ENCODE measurements at regions not wholly inside any gene's neighbourhood (a gene's known extent, or its start where the extent isn't known, plus 50 kb on each side); places are given as distances from the start of the nearest gene placed in this dataset.

- ATAC-seq (no peak), DNase-seq (no peak)
- H3K4me1 Mint-ChIP-seq: peaks cover 0 to 1% (median 0%) of the 10 kb centered on the region in 4 donors
- peaks cover 6 to 11% (median 10%) of the 10 kb centered on the region in 5 donors for H3K27me3 Mint-ChIP-seq
- POLR2A ChIA-PET: no interaction called here
- H3K9me3 Mint-ChIP-seq: peaks cover 0 to 13% (median 4%) of the 10 kb centered on the region in 9 donors
- H3K36me3 Mint-ChIP-seq: peaks cover 0 to 9% (median 0%) of the 10 kb centered on the region in 3 donors
- H3K27ac Mint-ChIP-seq: no peak overlapping the region
- no peak overlapping the region for H3K4me3 Mint-ChIP-seq
These were observed 97.4 kb upstream of the ELOVL5 start for GRCh38 chr6:53446151-53446550.

- no peaks in the 10 kb centered on the region for H3K36me3 Mint-ChIP-seq
- H3K9me3 Mint-ChIP-seq: no peaks in the 10 kb centered on the region
- POLR2A ChIA-PET: interaction anchor here (0.6 kb wide), 1 partner anchor 75 kb away, joined by 4 read pairs; no protein-coding TSS in a partner anchor
- no peak overlapping the region for H3K4me3 Mint-ChIP-seq
- H3K27ac Mint-ChIP-seq: no peak overlapping the region
- DNase-seq (no peak), ATAC-seq (no peak)
- peaks cover 0 to 6% (median 0%) of the 10 kb centered on the region in 4 donors for H3K4me1 Mint-ChIP-seq
- H3K27me3 Mint-ChIP-seq: peaks cover 6 to 11% (median 10%) of the 10 kb centered on the region in 5 donors
These were observed 93.0 kb upstream of the ELOVL5 start for GRCh38 chr6:53441761-53442160.

- DNase-seq: no peak
- Mint-ChIP-seq H3K36me3 (no peaks in the 10 kb centered on the region), H3K4me3 (no peak overlapping the region), H3K27ac (no peak overlapping the region), H3K27me3 (peaks cover 6 to 11% (median 10%) of the 10 kb centered on the region in 5 donors), H3K9me3 (no peaks in the 10 kb centered on the region), H3K4me1 (peaks cover 0 to 6% (median 0%) of the 10 kb centered on the region in 4 donors)
- POLR2A ChIA-PET: no interaction called here
- no peak for ATAC-seq
These were observed 92.3 kb upstream of the ELOVL5 start for GRCh38 chr6:53441035-53441493.

GRCh38 chr6:53440336-53440945 lies 91.7 kb upstream of the ELOVL5 start:
- DNase-seq (no peak), ATAC-seq (no peak)
- POLR2A ChIA-PET: no interaction called here
- Mint-ChIP-seq H3K9me3 (no peaks in the 10 kb centered on the region), H3K27ac (no peak overlapping the region), H3K4me1 (peaks cover 0 to 6% (median 0%) of the 10 kb centered on the region in 4 donors), H3K27me3 (peaks cover 6 to 11% (median 10%) of the 10 kb centered on the region in 5 donors), H3K36me3 (no peaks in the 10 kb centered on the region), H3K4me3 (no peak overlapping the region)

GRCh38 chr6:53439556-53439955 lies 90.8 kb upstream of the ELOVL5 start:
- DNase-seq (no peak), ATAC-seq (no peak)
- POLR2A ChIA-PET: no interaction called here
- Mint-ChIP-seq H3K27ac (no peak overlapping the region), H3K27me3 (peaks cover 6 to 11% (median 10%) of the 10 kb centered on the region in 5 donors), H3K4me3 (no peak overlapping the region), H3K4me1 (peaks cover 0 to 6% (median 0%) of the 10 kb centered on the region in 4 donors), H3K36me3 (no peaks in the 10 kb centered on the region), H3K9me3 (no peaks in the 10 kb centered on the region)

GRCh38 chr6:53437557-53438202 lies 88.9 kb upstream of the ELOVL5 start:
- Mint-ChIP-seq H3K4me1 (peaks cover 0 to 6% (median 0%) of the 10 kb centered on the region in 4 donors), H3K27me3 (peaks cover 0 to 6% (median 4%) of the 10 kb centered on the region in 5 donors), H3K27ac (peak overlapping the region in 1 of 10 donors; percentile 16), H3K9me3 (no peaks in the 10 kb centered on the region), H3K4me3 (no peak overlapping the region), H3K36me3 (no peaks in the 10 kb centered on the region)
- POLR2A ChIA-PET: no interaction called here
- ATAC-seq (peak; percentile 52), DNase-seq (peak in 5 of 10 donors; percentile 7 to 35 (median 31))

- H3K36me3 Mint-ChIP-seq: no peaks in the 10 kb centered on the region
- no peak for ATAC-seq
These were observed 88.0 kb upstream of the ELOVL5 start for GRCh38 chr6:53436526-53437303.

GRCh38 chr6:53433951-53434285 lies 85.2 kb upstream of the ELOVL5 start:
- Mint-ChIP-seq H3K36me3 (no peaks in the 10 kb centered on the region), H3K27ac (no peak overlapping the region), H3K9me3 (no peaks in the 10 kb centered on the region), H3K27me3 (no peaks in the 10 kb centered on the region), H3K4me3 (no peak overlapping the region), H3K4me1 (peaks cover 4 to 12% (median 9%) of the 10 kb centered on the region in 4 donors)
- ATAC-seq (no peak), DNase-seq (no peak)
- POLR2A ChIA-PET: interaction anchor here (0.7 kb wide), 2 partner anchors 23 to 399 kb away, joined by 3 read pairs; no protein-coding TSS in a partner anchor

More at GRCh38 chr6:53436526-53437303, 88.0 kb upstream of the ELOVL5 start:
- no peak for DNase-seq
- Mint-ChIP-seq H3K4me3 (no peak overlapping the region), H3K9me3 (no peaks in the 10 kb centered on the region), H3K27ac (peak overlapping the region in 1 of 10 donors; percentile 7), H3K4me1 (peaks cover 0 to 9% (median 2%) of the 10 kb centered on the region in 4 donors), H3K27me3 (peaks cover 0 to under 1% (median 0%) of the 10 kb centered on the region in 5 donors)
- POLR2A ChIA-PET: no interaction called here

- POLR2A ChIA-PET: interaction anchor here (0.7 kb wide), 1 partner anchor 399 kb away, joined by 3 read pairs; no protein-coding TSS in a partner anchor
- no peaks in the 10 kb centered on the region for H3K9me3 Mint-ChIP-seq
- ATAC-seq: no peak
These were observed 84.7 kb upstream of the ELOVL5 start for GRCh38 chr6:53433261-53433950.

GRCh38 chr6:53432318-53433161 lies 83.8 kb upstream of the ELOVL5 start:
- Mint-ChIP-seq H3K4me1 (peaks cover 4 to 14% (median 10%) of the 10 kb centered on the region in 4 donors), H3K36me3 (no peaks in the 10 kb centered on the region), H3K4me3 (no peak overlapping the region), H3K9me3 (no peaks in the 10 kb centered on the region), H3K27me3 (no peaks in the 10 kb centered on the region), H3K27ac (no peak overlapping the region)
- POLR2A ChIA-PET: no interaction called here
- DNase-seq (no peak), ATAC-seq (no peak)

More at GRCh38 chr6:53433261-53433950, 84.7 kb upstream of the ELOVL5 start:
- H3K27me3 Mint-ChIP-seq: no peaks in the 10 kb centered on the region
- H3K4me1 Mint-ChIP-seq: peaks cover 4 to 14% (median 10%) of the 10 kb centered on the region in 4 donors
- no peaks in the 10 kb centered on the region for H3K36me3 Mint-ChIP-seq
- H3K27ac Mint-ChIP-seq: no peak overlapping the region
- no peak overlapping the region for H3K4me3 Mint-ChIP-seq
- DNase-seq: no peak

GRCh38 chr6:53431704-53432103 lies 83.0 kb upstream of the ELOVL5 start:
- H3K4me1 Mint-ChIP-seq: peaks cover 4 to 13% (median 10%) of the 10 kb centered on the region in 4 donors
- no peaks in the 10 kb centered on the region for H3K27me3 Mint-ChIP-seq
- H3K27ac Mint-ChIP-seq: no peak overlapping the region
- POLR2A ChIA-PET: no interaction called here
- DNase-seq (no peak), ATAC-seq (no peak)
- no peaks in the 10 kb centered on the region for H3K9me3 Mint-ChIP-seq
- H3K4me3 Mint-ChIP-seq: no peak overlapping the region
- no peaks in the 10 kb centered on the region for H3K36me3 Mint-ChIP-seq

- Mint-ChIP-seq H3K4me3 (no peak overlapping the region), H3K9me3 (no peaks in the 10 kb centered on the region), H3K4me1 (peaks cover 4 to 13% (median 10%) of the 10 kb centered on the region in 4 donors), H3K27me3 (peaks cover 0 to 4% (median 0%) of the 10 kb centered on the region in 5 donors), H3K36me3 (no peaks in the 10 kb centered on the region), H3K27ac (peak overlapping the region in 1 of 10 donors; percentile 1)
- ATAC-seq (no peak), DNase-seq (no peak)
- POLR2A ChIA-PET: no interaction called here
These were observed 80.7 kb upstream of the ELOVL5 start for GRCh38 chr6:53429401-53429800.
